Heart left ventricle (tissue), 16 donors: ENCODE measurements at regions not wholly inside any gene's neighbourhood (a gene's known extent, or its start where the extent isn't known, plus 50 kb on each side); places are given as distances from the start of the nearest gene placed in this dataset.
"Not testable (repeated sequence)": the region's sequence is repeated elsewhere in the genome, so short reads cannot be mapped to it uniquely, and the experiment has no call there.

ENCODE experiments used
- ATAC-seq, 4 donors: fragments of 200-7000 bp; cut with Tn5 transposase; one replicate each; pipeline ENCODE4 v1.9.1; 2020 to 2022; ENCODE audit warnings: moderate library complexity in 4 of 4, mild to moderate bottlenecking in 3 of 4, moderate number of reproducible peaks in 1 of 4
- DNase-seq, 5 donors: peaks; one replicate each; pipeline ENCODE4 v3.0.0-alpha.2; 2020
- H3K27ac ChIP-seq, 12 donors: fragments of 200-600 bp; sonication (generic) in 4 of 12; one replicate each; pipeline versions ENCODE4 v1.5.0 to v1.8.0; 2016 to 2022; ENCODE audit warnings: mild to moderate bottlenecking in 2 of 12
- H3K27me3 ChIP-seq, 9 donors: fragments of 200-600 bp; sonication (generic) in 2 of 9; one replicate each; pipeline versions ENCODE4 v1.5.1 to v1.8.0; 2016 to 2022; ENCODE audit warnings: mild to moderate bottlenecking in 3 of 9
- H3K36me3 ChIP-seq, 9 donors: fragments of 200-600 bp; sonication (generic) in 2 of 9; one replicate each; pipeline versions ENCODE4 v1.5.0 to v1.8.0; 2018 to 2022; ENCODE audit warnings: mild to moderate bottlenecking in 2 of 9
- H3K4me1 ChIP-seq, 12 donors: fragments of 200-600 bp; sonication (generic) in 4 of 12; one replicate each; pipeline versions ENCODE4 v1.5.0 to v1.8.0; 2016 to 2022; ENCODE audit warnings: mild to moderate bottlenecking in 3 of 12
- H3K4me3 ChIP-seq, 12 donors: fragments of 200-600 bp; sonication (generic) in 4 of 12; one replicate each; pipeline versions ENCODE4 v1.5.0 to v1.8.0; 2017 to 2022; ENCODE audit warnings: mild to moderate bottlenecking in 9 of 12, moderate library complexity in 4 of 12
- H3K9me3 ChIP-seq, 12 donors: fragments of 200-600 bp; sonication (generic) in 4 of 12; one replicate each; pipeline versions ENCODE4 v1.5.0 to v1.8.0; 2016 to 2022; ENCODE audit warnings: mild to moderate bottlenecking in 1 of 12
- POLR2A ChIP-seq, 2 donors: fragments of 450-650 bp; IDR thresholded peaks; one replicate each; pipeline ENCODE4 v1.6.1; 2017; ENCODE audit warnings: antibody characterized with exemption in 2 of 2, mild to moderate bottlenecking in 2 of 2, moderate library complexity in 2 of 2
- WGBS, 4 donors: extraction: QIAGEN DNeasy Blood & Tissue Kit in 2 of 4; methylation state at CpG; one replicate each; pipeline versions ENCODE4 v1.1.5 to v1.1.7; 2013 to 2018; 5-methylcytosine and 5-hydroxymethylcytosine counted together
- intact Hi-C, 10 donors: fragments of 100-400 bp; cut with DNase I; formaldehyde crosslinking; loops; one replicate each; pipeline versions ENCODE4 v1.11.1 to v1.14.2; 2022
- TF ChIP-seq, protein P1 (sequence below), 12 donors: fragments of 200-600 bp; sonication (generic) in 4 of 12; IDR thresholded peaks; one replicate each; pipeline versions ENCODE4 v1.5.0 to v1.8.0; 2018 to 2022; ENCODE audit warnings: antibody characterized with exemption in 12 of 12, mild to moderate bottlenecking in 5 of 12
- donor health status: ischemic (EF 13 %, LVEDD 7.1; RV severe dilation, severe dysfunction).
- donor health status: healthy with polysubstance abuse.
- donor health status: DM: no; HTN: yes; CAD: no.
- donor health status: DM: no; HTN: no; CAD: no.
- donor health status: ischemic (EF 25% LVEDD 6.9; RV normal size, moderate dysfunction).
- donor health status: ischemic (EF 25% LVEDD 5.7; RV mildly dilated, moderate dysfunction).
- donor health status: healthy.
- donor health status: DM: yes; HTN: yes; CAD: no.
- donor health status: ischemic (EF 35%, LVEDD 5.7; RV mildly dilated, moderate dysfunction).
- donor health status: nonischemic (EF 11% LVEDD 7.7; RV severe dilation, severe dysfunction).
- donor health status: DM: yes; HTN: yes; CAD: no.
- donor health status: PGD.
- donor health status: ischemic (EF 29% LVEDD 5.4; RV normal size, mild dysfunction).
- donor health status: nonischemic (EF 23%, LVEDD 6.1; RV moderate dilation, normal function).

DNA sequence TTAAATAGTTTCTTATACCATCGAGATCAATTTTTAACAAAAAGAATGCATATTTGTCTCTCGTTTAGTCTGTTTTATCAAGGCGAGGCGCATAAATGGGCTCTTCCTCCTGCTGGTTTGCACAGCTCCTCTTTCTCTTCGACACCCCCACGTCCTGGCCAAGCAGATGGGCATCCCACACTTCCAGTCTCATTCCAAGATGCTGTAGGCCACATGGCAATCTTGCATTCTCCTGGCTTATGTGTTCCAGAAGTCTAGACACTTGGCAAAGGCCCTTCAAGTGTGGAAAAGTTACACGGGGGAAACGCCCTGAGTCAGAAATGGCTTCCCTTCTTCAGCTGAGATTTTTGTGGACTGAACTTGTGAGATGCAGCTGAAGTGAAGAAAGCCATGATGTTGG lies 447.1 kb downstream of the QKI start:
- Histone ChIP-seq H3K4me1 (peaks cover 0 to 12% (median 6%) of the 10 kb centered on the region in 12 donors), H3K4me3 (no peak overlapping the region), H3K9me3 (no peaks in the 10 kb centered on the region), H3K27me3 (no peaks in the 10 kb centered on the region), H3K36me3 (no peaks in the 10 kb centered on the region), H3K27ac (no peak overlapping the region)
- DNase-seq (no peak), ATAC-seq (no peak)
- no peak for TF ChIP-seq POLR2A (IDR thresholded peaks at IDR 0.05)
- TF ChIP-seq, protein P1, sequence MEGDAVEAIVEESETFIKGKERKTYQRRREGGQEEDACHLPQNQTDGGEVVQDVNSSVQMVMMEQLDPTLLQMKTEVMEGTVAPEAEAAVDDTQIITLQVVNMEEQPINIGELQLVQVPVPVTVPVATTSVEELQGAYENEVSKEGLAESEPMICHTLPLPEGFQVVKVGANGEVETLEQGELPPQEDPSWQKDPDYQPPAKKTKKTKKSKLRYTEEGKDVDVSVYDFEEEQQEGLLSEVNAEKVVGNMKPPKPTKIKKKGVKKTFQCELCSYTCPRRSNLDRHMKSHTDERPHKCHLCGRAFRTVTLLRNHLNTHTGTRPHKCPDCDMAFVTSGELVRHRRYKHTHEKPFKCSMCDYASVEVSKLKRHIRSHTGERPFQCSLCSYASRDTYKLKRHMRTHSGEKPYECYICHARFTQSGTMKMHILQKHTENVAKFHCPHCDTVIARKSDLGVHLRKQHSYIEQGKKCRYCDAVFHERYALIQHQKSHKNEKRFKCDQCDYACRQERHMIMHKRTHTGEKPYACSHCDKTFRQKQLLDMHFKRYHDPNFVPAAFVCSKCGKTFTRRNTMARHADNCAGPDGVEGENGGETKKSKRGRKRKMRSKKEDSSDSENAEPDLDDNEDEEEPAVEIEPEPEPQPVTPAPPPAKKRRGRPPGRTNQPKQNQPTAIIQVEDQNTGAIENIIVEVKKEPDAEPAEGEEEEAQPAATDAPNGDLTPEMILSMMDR (IDR thresholded peaks at IDR 0.05) = no peak
- 93 to 95% (median 94%) methylated on average over 8 of the region's 8 CpGs for WGBS, 4 donors
- intact Hi-C loops = loop anchor here in 2 of 10 donors (5.0 to 10.0 kb wide), 2 partner anchors 71 to 437 kb away; no protein-coding TSS in a partner anchor

- 15 to 23% (median 19%) methylated on average over 12 of the region's 12 CpGs for WGBS, 4 donors
- DNase-seq (peak in 1 of 5 donors; percentile 42), ATAC-seq (peak in 3 of 4 donors; percentile 66 to 73 (median 73))
- TF ChIP-seq, protein P1 (IDR thresholded peaks at IDR 0.05) = no peak
- TF ChIP-seq POLR2A (IDR thresholded peaks at IDR 0.05) = no peak
- Histone ChIP-seq H3K36me3 (no peaks in the 10 kb centered on the region), H3K27me3 (no peaks in the 10 kb centered on the region), H3K9me3 (no peaks in the 10 kb centered on the region), H3K4me3 (peak overlapping the region in 9 of 12 donors; percentile 11 to 42 (median 18)), H3K27ac (no peak overlapping the region), H3K4me1 (peaks cover 0 to 12% (median 6%) of the 10 kb centered on the region in 12 donors)
- intact Hi-C loops = loop anchor here in 2 of 10 donors (5.0 to 10.0 kb wide), 2 partner anchors 72 to 436 kb away; no protein-coding TSS in a partner anchor
Observed at GRCh38 chr6:163860287-163861081, 446.0 kb downstream of the QKI start.

- H3K4me3 ChIP-seq, H3K27me3 ChIP-seq, DNase-seq, H3K9me3 ChIP-seq, intact Hi-C loops, H3K27ac ChIP-seq, ATAC-seq, H3K36me3 ChIP-seq: not testable (repeated sequence)
- WGBS, 4 donors = 95 to 98% (median 97%) methylated on average over 5 of the region's 5 CpGs
- H3K4me1 ChIP-seq = peaks cover 0 to 12% (median 6%) of the 10 kb centered on the region in 12 donors
Observed at GRCh38 chr6:163858870-163859269, 444.4 kb downstream of the QKI start.

GRCh38 chr6:163857421-163857820 lies 442.9 kb downstream of the QKI start:
- TF ChIP-seq POLR2A (IDR thresholded peaks at IDR 0.05) = no peak
- TF ChIP-seq, protein P1 (IDR thresholded peaks at IDR 0.05) = no peak
- H3K36me3 ChIP-seq = no peaks in the 10 kb centered on the region
- WGBS, 4 donors = 77 to 91% (median 88%) methylated on average over 2 of the region's 2 CpGs

More at GRCh38 chr6:163857421-163857820, 442.9 kb downstream of the QKI start:
- H3K27me3 ChIP-seq = no peaks in the 10 kb centered on the region
- intact Hi-C loops = no loop called here
- ATAC-seq (no peak), DNase-seq (no peak)
- no peak overlapping the region for H3K27ac ChIP-seq
- H3K4me1 ChIP-seq = peaks cover 0 to 12% (median 6%) of the 10 kb centered on the region in 12 donors
- no peak overlapping the region for H3K4me3 ChIP-seq
- peaks cover 0 to 5% (median 0%) of the 10 kb centered on the region in 12 donors for H3K9me3 ChIP-seq
